ENCODE measurements at regions not wholly inside any gene's neighbourhood (a gene's known extent, or its start where the extent isn't known, plus 50 kb on each side); places are given as distances from the start of the nearest gene placed in this dataset.
"Not testable (repeated sequence)": the region's sequence is repeated elsewhere in the genome, so short reads cannot be mapped to it uniquely, and the experiment has no call there.

GRCh38 chr14:30445852-30446251 is 113.1 kb upstream of the G2E3 start:
- DNase-seq (ENCODE audit: extremely low spot score, insufficient read length, low read depth) (no peak), FAIRE-seq (no peak)

- DNase-seq (ENCODE audit: extremely low spot score, insufficient read length, low read depth) (no peak), FAIRE-seq (no peak)
These were observed 108.1 kb upstream of the G2E3 start for GRCh38 chr14:30450631-30451545.

- DNase-seq (ENCODE audit: extremely low spot score, insufficient read length, low read depth): no peak
- no peak for FAIRE-seq
These were observed 102.7 kb upstream of the G2E3 start for GRCh38 chr14:30456296-30456695.

- DNase-seq (ENCODE audit: extremely low spot score, insufficient read length, low read depth) (no peak), FAIRE-seq (no peak)
These were observed 96.6 kb upstream of the G2E3 start for GRCh38 chr14:30462358-30462757.

GRCh38 chr14:30464481-30464880 is 94.5 kb upstream of the G2E3 start:
- DNase-seq (ENCODE audit: extremely low spot score, insufficient read length, low read depth) (no peak), FAIRE-seq (no peak)

- DNase-seq (ENCODE audit: extremely low spot score, insufficient read length, low read depth): no peak
- no peak for FAIRE-seq
These were observed 90.6 kb upstream of the G2E3 start for GRCh38 chr14:30468354-30468753.

- DNase-seq (ENCODE audit: extremely low spot score, insufficient read length, low read depth) (no peak), FAIRE-seq (no peak)
These were observed 87.0 kb upstream of the G2E3 start for GRCh38 chr14:30471980-30472379.

GRCh38 chr14:30473846-30474696 is 84.9 kb upstream of the G2E3 start:
- DNase-seq (ENCODE audit: extremely low spot score, insufficient read length, low read depth); FAIRE-seq: not testable (repeated sequence)

GRCh38 chr14:30482276-30482675 is 76.7 kb upstream of the G2E3 start:
- DNase-seq (ENCODE audit: extremely low spot score, insufficient read length, low read depth) (no peak), FAIRE-seq (no peak)

- FAIRE-seq: no peak
- no peak for DNase-seq (ENCODE audit: extremely low spot score, insufficient read length, low read depth)
These were observed 74.8 kb upstream of the G2E3 start for GRCh38 chr14:30484201-30484600.

- DNase-seq (ENCODE audit: extremely low spot score, insufficient read length, low read depth) (no peak), FAIRE-seq (no peak)
These were observed 74.0 kb upstream of the G2E3 start for GRCh38 chr14:30484976-30485375.

GRCh38 chr14:30496852-30497251 is 62.1 kb upstream of the G2E3 start:
- no peak for FAIRE-seq
- DNase-seq (ENCODE audit: extremely low spot score, insufficient read length, low read depth): no peak

- no peak for FAIRE-seq
- no peak for DNase-seq (ENCODE audit: extremely low spot score, insufficient read length, low read depth)
These were observed 59.6 kb upstream of the G2E3 start for GRCh38 chr14:30499358-30499757.

- no peak for FAIRE-seq
These were observed 58.7 kb upstream of the G2E3 start for GRCh38 chr14:30500222-30500621.

GRCh38 chr14:30507209-30507608 is 51.7 kb upstream of the G2E3 start:
- no peak for FAIRE-seq
- no peak for DNase-seq (ENCODE audit: extremely low spot score, insufficient read length, low read depth)

More at GRCh38 chr14:30500222-30500621, 58.7 kb upstream of the G2E3 start:
- DNase-seq (ENCODE audit: extremely low spot score, insufficient read length, low read depth): no peak
